Common myeloid progenitor, CD34-positive (primary cell): ENCODE measurements at regions not wholly inside any gene's neighbourhood (a gene's known extent, or its start where the extent isn't known, plus 50 kb on each side); places are given as distances from the start of the nearest gene placed in this dataset.

ENCODE experiments used
- CTCF ChIA-PET: fragments of 350-600 bp; sonication (Branson Sonifier 250); formaldehyde crosslinking; loops from one replicate; lab custom pipeline; 2021; ENCODE audit warnings: antibody characterized with exemption; lab: Charles Lee
- POLR2A ChIA-PET: fragments of 350-600 bp; sonication (Branson Sonifier 250); formaldehyde crosslinking; loops from one replicate; lab custom pipeline; 2021; ENCODE audit warnings: antibody characterized with exemption; lab: Charles Lee
- DNase-seq, 3 donors: peaks; one replicate each; pipeline versions ENCODE4 v3.0.0 to v3.0.0-alpha.2; 2013
- H3K27ac ChIP-seq, 2 experiments: 1 replicate in 1 of 2; 2 replicates in 1 of 2; pipeline ENCODE4 v1.7.0; 2013; ENCODE audit warnings: inconsistent platforms in 2 of 2, low read length in 2 of 2, mild to moderate bottlenecking in 2 of 2, low read depth in 1 of 2, moderate library complexity in 1 of 2; ENCODE audit not compliant: severe bottlenecking in 2 of 2, insufficient read depth in 1 of 2, poor library complexity in 1 of 2
- H3K27me3 ChIP-seq, 5 experiments: replicated peaks in 2 of 5; 1 replicate in 3 of 5; 2 replicates in 2 of 5; pipeline versions ENCODE4 v1.6.1 to v1.7.0; 2013; ENCODE audit warnings: low read length in 4 of 5, mild to moderate bottlenecking in 2 of 5, moderate library complexity in 2 of 5, inconsistent platforms in 1 of 5; ENCODE audit not compliant: insufficient read depth in 5 of 5, control insufficient read depth in 4 of 5
- H3K36me3 ChIP-seq, 4 experiments: 1 replicate in 2 of 4; 2 replicates in 2 of 4; pipeline versions ENCODE4 v1.6.1 to v1.7.0; 2013; ENCODE audit warnings: low read length in 3 of 4, control low read depth in 1 of 4, mild to moderate bottlenecking in 1 of 4; ENCODE audit not compliant: control insufficient read depth in 4 of 4, insufficient read depth in 4 of 4
- H3K4me1 ChIP-seq, 4 experiments: 1 replicate in 3 of 4; 2 replicates in 1 of 4; pipeline versions ENCODE4 v1.6.1 to v1.7.1; 2013; ENCODE audit warnings: low read length in 3 of 4, mild to moderate bottlenecking in 3 of 4, control low read depth in 1 of 4, inconsistent platforms in 1 of 4, moderate library complexity in 1 of 4; ENCODE audit not compliant: control insufficient read depth in 4 of 4, insufficient read depth in 4 of 4; ENCODE audit errors: control extremely low read depth in 1 of 4
- H3K4me3 ChIP-seq, 7 experiments: 1 replicate in 4 of 7; 2 replicates in 3 of 7; pipeline versions ENCODE4 v1.5.1 to v1.7.0; 2013; ENCODE audit warnings: mild to moderate bottlenecking in 7 of 7, low read length in 6 of 7, moderate library complexity in 6 of 7, inconsistent platforms in 2 of 7, low read depth in 2 of 7, control low read depth in 1 of 7; ENCODE audit not compliant: insufficient read depth in 4 of 7, control insufficient read depth in 1 of 7; ENCODE audit errors: extremely low read depth in 1 of 7
- H3K9me3 ChIP-seq, 5 experiments: 1 replicate in 4 of 5; 2 replicates in 1 of 5; pipeline versions ENCODE4 v1.6.1 to v1.7.1; 2013; ENCODE audit warnings: low read length in 4 of 5, mild to moderate bottlenecking in 2 of 5, inconsistent platforms in 1 of 5, low read depth in 1 of 5, moderate library complexity in 1 of 5; ENCODE audit not compliant: control insufficient read depth in 4 of 5, insufficient read depth in 2 of 5; ENCODE audit errors: control extremely low read depth in 1 of 5
- WGBS: methylation state at CpG from one replicate; pipeline ENCODE4 v1.1.5; 2013; ENCODE audit not compliant: insufficient coverage; 5-methylcytosine and 5-hydroxymethylcytosine counted together

GRCh38 chr14:101340556-101340955 lies 220.7 kb upstream of the DIO3 start:
- WGBS = 95% methylated on average over 4 of the region's 8 CpGs
- peaks cover 0 to 10% (median 0%) of the 10 kb centered on the region in 5 experiments for H3K9me3 ChIP-seq
- CTCF ChIA-PET = no interaction called here
- no peak for DNase-seq
- POLR2A ChIA-PET = no interaction called here
- H3K4me3 ChIP-seq = no peak overlapping the region
- no peak overlapping the region for H3K27ac ChIP-seq
- H3K4me1 ChIP-seq = no peaks in the 10 kb centered on the region
- H3K36me3 ChIP-seq = no peaks in the 10 kb centered on the region
- peaks cover 2 to 37% (median 5%) of the 10 kb centered on the region in 5 experiments for H3K27me3 ChIP-seq

GRCh38 chr14:101347893-101348777 lies 213.2 kb upstream of the DIO3 start:
- no peaks in the 10 kb centered on the region for H3K36me3 ChIP-seq
- DNase-seq = no peak
- no peaks in the 10 kb centered on the region for H3K4me1 ChIP-seq
- 100% methylated on average over 3 of the region's 8 CpGs for whole genome bisulfite sequencing
- ChIA-PET CTCF (no interaction called here), POLR2A (no interaction called here)
- peaks cover 0 to 3% (median 2%) of the 10 kb centered on the region in 5 experiments for H3K27me3 ChIP-seq
- no peak overlapping the region for H3K4me3 ChIP-seq
- H3K27ac ChIP-seq = no peak overlapping the region
- H3K9me3 ChIP-seq = peaks cover 0 to 16% (median 9%) of the 10 kb centered on the region in 5 experiments

GRCh38 chr14:101349108-101349507 lies 212.2 kb upstream of the DIO3 start:
- WGBS = 94% methylated on average over 2 of the region's 3 CpGs
- ChIA-PET POLR2A (no interaction called here), CTCF (no interaction called here)
- Histone ChIP-seq H3K4me1 (no peaks in the 10 kb centered on the region), H3K9me3 (peaks cover 0 to 20% (median 11%) of the 10 kb centered on the region in 5 experiments), H3K27me3 (peaks cover 0 to 1% (median 0%) of the 10 kb centered on the region in 5 experiments), H3K27ac (no peak overlapping the region), H3K4me3 (no peak overlapping the region), H3K36me3 (no peaks in the 10 kb centered on the region)
- no peak for DNase-seq

- POLR2A ChIA-PET = no interaction called here
- 92% methylated on average over 2 of the region's 4 CpGs for WGBS
- CTCF ChIA-PET = no interaction called here
- Histone ChIP-seq H3K4me3 (no peak overlapping the region), H3K27ac (no peak overlapping the region), H3K9me3 (peaks cover 0 to 26% (median 14%) of the 10 kb centered on the region in 5 experiments), H3K4me1 (no peaks in the 10 kb centered on the region), H3K27me3 (no peaks in the 10 kb centered on the region), H3K36me3 (no peaks in the 10 kb centered on the region)
- no peak for DNase-seq
Observed at GRCh38 chr14:101350021-101350420, 211.3 kb upstream of the DIO3 start.

- Histone ChIP-seq H3K27ac (no peak overlapping the region), H3K4me3 (no peak overlapping the region), H3K4me1 (no peaks in the 10 kb centered on the region), H3K36me3 (no peaks in the 10 kb centered on the region), H3K9me3 (peaks cover 0 to 26% (median 19%) of the 10 kb centered on the region in 5 experiments), H3K27me3 (no peaks in the 10 kb centered on the region)
- WGBS = 100% methylated on average over 5 of the region's 5 CpGs
- POLR2A ChIA-PET = no interaction called here
- no peak for DNase-seq
- CTCF ChIA-PET = no interaction called here
Observed at GRCh38 chr14:101350691-101351090, 210.6 kb upstream of the DIO3 start.

GRCh38 chr14:101351146-101351545 lies 210.1 kb upstream of the DIO3 start:
- Histone ChIP-seq H3K4me3 (no peak overlapping the region), H3K27ac (no peak overlapping the region), H3K36me3 (no peaks in the 10 kb centered on the region), H3K27me3 (no peaks in the 10 kb centered on the region), H3K9me3 (peaks cover 0 to 26% (median 20%) of the 10 kb centered on the region in 5 experiments), H3K4me1 (no peaks in the 10 kb centered on the region)
- CTCF ChIA-PET = no interaction called here
- 79% methylated on average over 7 of the region's 7 CpGs for WGBS
- POLR2A ChIA-PET = no interaction called here
- no peak for DNase-seq

GRCh38 chr14:101351769-101352168 lies 209.5 kb upstream of the DIO3 start:
- POLR2A ChIA-PET = no interaction called here
- WGBS = 98% methylated on average over 5 of the region's 5 CpGs
- CTCF ChIA-PET = no interaction called here
- no peak for DNase-seq
- Histone ChIP-seq H3K27ac (no peak overlapping the region), H3K9me3 (peaks cover 0 to 29% (median 24%) of the 10 kb centered on the region in 5 experiments), H3K27me3 (no peaks in the 10 kb centered on the region), H3K36me3 (no peaks in the 10 kb centered on the region), H3K4me3 (no peak overlapping the region), H3K4me1 (no peaks in the 10 kb centered on the region)
